NT2/D1 (cell line): ENCODE measurements at regions not wholly inside any gene's neighbourhood (a gene's known extent, or its start where the extent isn't known, plus 50 kb on each side); places are given as distances from the start of the nearest gene placed in this dataset.
"Not testable (repeated sequence)": the region's sequence is repeated elsewhere in the genome, so short reads cannot be mapped to it uniquely, and the experiment has no call there.

Experiments used
- DNase-seq: peaks from one replicate; pipeline ENCODE4 v3.0.0-alpha.2; 2011; ENCODE audit warnings: low read depth, low spot score
- H3K27me3 ChIP-seq: 2 replicates; pipeline ENCODE4 v1.6.0; 2011; ENCODE audit warnings: mild to moderate bottlenecking; ENCODE audit not compliant: insufficient read length, insufficient read depth
- H3K36me3 ChIP-seq: 2 replicates; pipeline ENCODE4 v1.6.1; 2011; ENCODE audit warnings: mild to moderate bottlenecking, low read length, mixed read lengths; ENCODE audit not compliant: insufficient read depth, insufficient read length
- H3K4me1 ChIP-seq: 2 replicates; pipeline ENCODE4 v1.5.1; 2011; ENCODE audit not compliant: insufficient read depth, insufficient read length
- H3K4me3 ChIP-seq: 2 replicates; pipeline ENCODE4 v1.5.1; 2011; ENCODE audit warnings: low read depth; ENCODE audit not compliant: insufficient read length
- H3K9ac ChIP-seq: 2 replicates; pipeline ENCODE4 v1.6.0; 2011; ENCODE audit warnings: low read depth; ENCODE audit not compliant: insufficient read length
- H3K9me3 ChIP-seq: 2 replicates; pipeline ENCODE4 v1.5.1; 2011; ENCODE audit warnings: mild to moderate bottlenecking, low read length; ENCODE audit not compliant: insufficient read depth
- SUZ12 ChIP-seq: IDR thresholded peaks from 2 replicates; pipeline ENCODE4 v1.6.1; 2011; ENCODE audit not compliant: insufficient read length, insufficient read depth; ENCODE audit errors: extremely low read depth
- YY1 ChIP-seq: IDR thresholded peaks from 2 replicates; pipeline ENCODE4 v1.6.1; 2011; ENCODE audit not compliant: insufficient read length, insufficient read depth
- ZNF274 ChIP-seq: IDR thresholded peaks from 2 replicates; pipeline ENCODE4 v1.6.1; 2011; ENCODE audit warnings: mild to moderate bottlenecking, low read depth, low read length

DNA sequence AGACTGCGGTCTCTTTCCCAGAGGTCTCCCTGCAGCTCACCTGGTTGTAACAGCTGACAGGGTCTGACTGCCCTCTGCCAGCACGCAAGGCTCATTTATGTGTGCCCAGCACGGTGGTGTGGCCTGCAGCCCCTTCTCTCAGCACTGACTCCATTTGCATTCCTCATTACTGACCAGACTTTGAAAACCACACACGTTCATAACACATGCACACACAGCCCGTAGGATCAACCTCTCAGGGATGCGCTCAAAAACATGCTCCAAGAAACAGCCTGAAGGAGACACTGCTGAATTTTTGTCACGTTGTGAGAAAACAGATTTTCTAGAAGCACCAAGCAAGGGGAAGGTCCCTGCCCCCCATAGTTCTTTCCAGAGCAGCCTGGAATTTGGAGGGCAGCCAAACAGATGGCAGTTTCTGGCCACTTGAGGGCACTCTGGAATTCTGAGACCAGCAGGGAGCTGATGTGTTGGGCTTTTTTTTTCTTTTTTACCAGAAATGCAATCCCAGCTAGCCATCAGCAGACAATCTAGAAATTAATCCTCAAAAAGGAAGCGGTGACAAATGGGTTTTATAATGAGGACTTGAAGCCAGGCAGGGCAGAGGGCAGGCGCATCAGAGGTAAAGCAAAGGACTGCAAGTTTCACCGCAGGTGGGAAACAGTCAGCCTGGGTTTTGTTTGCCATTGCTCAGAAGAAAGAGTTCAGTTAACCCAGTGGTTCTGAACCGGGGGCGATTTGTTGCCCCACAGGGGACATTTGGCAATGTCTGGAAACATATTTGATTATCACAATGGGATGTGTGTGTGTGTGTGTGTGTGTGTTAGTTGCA is 170.5 kb upstream of the PROK2 start:
- no peaks in the 10 kb centered on the region for H3K36me3 ChIP-seq
- peak; percentile 70 for DNase-seq

GRCh38 chr3:71951842-71952241 is 166.9 kb upstream of the PROK2 start:
- peaks cover 5% of the 10 kb centered on the region for H3K4me1 ChIP-seq
- H3K9ac ChIP-seq, result no peak overlapping the region
- H3K36me3 ChIP-seq, result no peaks in the 10 kb centered on the region
- TF ChIP-seq SUZ12 (no peak), YY1 (no peak), ZNF274 (no peak)
- H3K27me3 ChIP-seq, result no peaks in the 10 kb centered on the region
- no peaks in the 10 kb centered on the region for H3K9me3 ChIP-seq
- H3K4me3 ChIP-seq, result no peak overlapping the region
- no peak for DNase-seq

More for the DNA sequence above, 170.5 kb upstream of the PROK2 start:
- Histone ChIP-seq H3K4me3 (no peak overlapping the region), H3K27me3 (no peaks in the 10 kb centered on the region), H3K4me1 (peaks cover 5% of the 10 kb centered on the region), H3K9ac (peak overlapping the region; percentile 37), H3K9me3 (peaks cover 14% of the 10 kb centered on the region; the same call in 1 of the 2 replicates)
- TF ChIP-seq SUZ12, result no peak
- TF ChIP-seq YY1, result no peak
- TF ChIP-seq ZNF274, result no peak

DNA sequence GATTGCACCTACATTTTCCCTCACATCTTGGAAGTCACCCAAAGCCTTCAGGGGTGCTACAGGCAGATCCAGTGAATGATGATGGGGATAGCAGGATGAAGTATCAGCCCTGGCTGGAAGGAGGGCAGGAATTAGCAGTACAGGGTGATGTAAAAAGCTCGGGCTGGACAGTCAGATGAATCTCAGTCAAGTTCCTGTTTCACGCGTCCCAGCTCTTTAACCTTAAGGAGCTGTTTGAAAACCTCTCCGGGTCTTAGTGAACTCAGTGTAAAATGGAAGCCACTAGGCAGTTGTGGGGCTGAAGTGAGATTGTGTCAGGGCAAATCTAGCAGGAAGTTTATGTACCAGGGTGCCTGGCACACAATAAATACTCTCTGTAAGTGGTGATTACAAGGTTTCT is 166.4 kb upstream of the PROK2 start:
- no peak overlapping the region for H3K4me3 ChIP-seq
- no peaks in the 10 kb centered on the region for H3K36me3 ChIP-seq
- no peak overlapping the region for H3K9ac ChIP-seq
- H3K9me3 ChIP-seq, result no peaks in the 10 kb centered on the region
- DNase-seq, result no peak
- peaks cover 4% of the 10 kb centered on the region for H3K4me1 ChIP-seq
- no peaks in the 10 kb centered on the region for H3K27me3 ChIP-seq
- TF ChIP-seq YY1 (no peak), SUZ12 (no peak), ZNF274 (no peak)

DNA sequence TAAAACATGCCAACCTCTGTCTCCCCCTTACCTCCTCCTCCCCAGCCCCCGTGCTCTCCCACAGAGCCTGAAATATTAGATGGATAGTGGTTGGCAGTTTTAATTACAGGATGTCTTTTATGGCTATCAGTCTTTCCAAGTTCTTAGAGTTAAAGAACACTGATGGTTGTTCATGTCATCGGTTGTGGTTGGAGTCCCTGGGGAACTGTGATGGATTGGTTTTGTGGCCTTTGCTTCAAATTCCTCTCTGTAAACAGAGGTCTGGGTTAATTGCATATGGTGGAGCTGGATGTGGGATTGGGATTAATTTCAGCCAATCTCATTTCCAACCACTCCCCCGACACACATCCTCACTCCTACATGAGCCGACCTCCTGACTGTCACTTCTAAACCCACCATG is 164.5 kb upstream of the PROK2 start:
- no peak for DNase-seq
- Histone ChIP-seq H3K27me3 (no peaks in the 10 kb centered on the region), H3K36me3 (no peaks in the 10 kb centered on the region), H3K9ac (no peak overlapping the region), H3K4me1 (no peaks in the 10 kb centered on the region), H3K4me3 (no peak overlapping the region), H3K9me3 (no peaks in the 10 kb centered on the region)
- TF ChIP-seq ZNF274, result no peak
- TF ChIP-seq YY1, result no peak
- TF ChIP-seq SUZ12, result no peak

DNA sequence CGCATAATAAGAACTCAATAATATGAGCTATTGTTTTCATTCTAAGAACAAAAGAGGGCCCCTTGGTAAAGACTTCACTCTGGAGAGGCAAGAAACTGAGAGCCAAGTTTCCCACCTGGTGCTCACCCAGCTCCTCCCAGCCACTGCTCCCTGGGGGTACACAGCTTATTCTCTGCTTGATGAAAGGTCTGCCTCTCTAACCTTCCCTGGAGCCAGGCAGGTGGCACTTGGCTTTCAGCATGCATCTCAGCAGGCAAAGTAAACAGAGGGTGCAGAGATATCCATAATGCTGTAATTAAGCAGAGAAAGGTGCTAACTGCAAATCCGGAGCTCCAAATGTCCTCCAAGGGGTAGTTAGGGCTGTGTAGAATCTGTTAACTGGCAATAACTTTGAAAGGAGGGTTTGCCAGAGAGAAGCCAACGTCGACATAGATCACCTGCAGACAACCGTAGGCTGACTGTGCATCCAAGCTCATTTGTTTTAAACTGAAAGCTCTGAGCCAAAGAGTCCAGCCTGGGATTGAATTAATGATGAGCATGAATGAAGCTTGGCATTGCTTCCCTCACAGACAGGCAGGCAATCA is 159.6 kb upstream of the PROK2 start:
- Histone ChIP-seq H3K27me3 (peaks cover 2% of the 10 kb centered on the region), H3K4me3 (no peak overlapping the region), H3K4me1 (no peaks in the 10 kb centered on the region), H3K36me3 (no peaks in the 10 kb centered on the region), H3K9me3 (0 out of 2 replicates have a peak, but pooled peaks cover 6% of the 10 kb centered on the region), H3K9ac (no peak overlapping the region)
- no peak for TF ChIP-seq YY1
- no peak for TF ChIP-seq SUZ12
- no peak for TF ChIP-seq ZNF274
- DNase-seq, result no peak

DNA sequence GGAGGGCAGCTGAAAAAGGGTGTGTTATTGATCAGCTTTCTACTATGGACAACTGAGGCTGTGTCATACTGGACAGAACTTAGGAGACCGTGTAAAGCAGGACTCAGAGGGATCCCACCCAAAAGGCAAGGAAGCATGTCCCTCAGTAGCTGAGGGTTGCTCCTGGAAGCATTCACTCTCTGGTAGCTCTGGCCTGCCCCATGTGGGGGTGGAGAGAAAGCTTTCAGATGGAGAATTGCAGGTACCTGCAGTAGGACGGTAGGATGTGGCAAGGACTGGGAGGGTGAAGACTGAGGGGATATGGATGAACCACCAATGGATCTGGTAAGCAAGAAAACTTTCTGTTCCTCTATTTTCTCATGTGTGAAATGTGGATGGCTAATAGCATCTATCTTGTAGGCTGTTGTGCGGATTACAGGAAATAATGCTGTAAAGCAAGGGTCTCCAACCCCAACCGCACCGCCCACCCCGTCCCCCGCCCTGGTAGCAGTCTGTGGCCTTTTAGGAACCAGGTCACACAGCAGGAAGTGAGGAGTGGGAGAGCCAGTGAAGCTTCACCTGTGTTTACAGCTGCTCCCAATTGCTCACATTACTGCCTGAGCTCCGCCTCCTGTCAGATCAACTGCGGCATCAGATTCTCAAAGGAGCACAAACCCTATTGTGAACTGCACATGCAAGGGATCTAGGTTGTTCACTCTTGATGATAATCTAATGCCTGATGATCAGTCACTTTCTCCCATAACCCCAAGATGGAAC is 157.7 kb upstream of the PROK2 start:
- H3K36me3 ChIP-seq, result no peaks in the 10 kb centered on the region
- TF ChIP-seq ZNF274 (no peak), SUZ12 (no peak), YY1 (no peak)
- H3K27me3 ChIP-seq, result peaks cover 2% of the 10 kb centered on the region
- no peak for DNase-seq
- H3K4me3 ChIP-seq, result no peak overlapping the region
- no peak overlapping the region for H3K9ac ChIP-seq
- no peaks in the 10 kb centered on the region for H3K4me1 ChIP-seq
- H3K9me3 ChIP-seq, result 0 out of 2 replicates have a peak, but pooled peaks cover 6% of the 10 kb centered on the region

DNA sequence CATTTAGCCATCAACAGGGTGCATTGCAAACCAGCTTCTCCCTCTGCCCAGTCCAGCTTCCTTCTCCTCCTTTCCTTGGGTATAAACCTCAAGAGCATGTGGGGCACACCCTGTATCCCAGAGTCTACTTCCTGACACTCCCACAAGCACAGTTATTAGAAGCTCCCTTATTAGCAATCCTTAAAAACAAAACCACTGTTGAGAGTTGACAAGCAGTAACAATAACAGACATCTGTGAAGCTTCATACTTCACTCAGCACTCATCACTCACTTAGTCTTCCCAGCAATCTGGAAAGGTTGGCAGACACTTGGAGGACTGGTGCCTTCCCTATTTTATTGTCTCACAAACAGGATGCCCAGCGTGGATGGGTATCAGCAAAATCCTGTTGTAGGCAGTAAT is 155.5 kb upstream of the PROK2 start:
- DNase-seq, result no peak
- no peak for TF ChIP-seq SUZ12
- no peak for TF ChIP-seq ZNF274
- no peak for TF ChIP-seq YY1
- no peak overlapping the region for H3K9ac ChIP-seq
- no peaks in the 10 kb centered on the region for H3K4me1 ChIP-seq
- H3K36me3 ChIP-seq, result no peaks in the 10 kb centered on the region
- peaks cover 2% of the 10 kb centered on the region for H3K27me3 ChIP-seq
- 0 out of 2 replicates have a peak, but pooled peaks cover 6% of the 10 kb centered on the region for H3K9me3 ChIP-seq
- H3K4me3 ChIP-seq, result no peak overlapping the region

DNA sequence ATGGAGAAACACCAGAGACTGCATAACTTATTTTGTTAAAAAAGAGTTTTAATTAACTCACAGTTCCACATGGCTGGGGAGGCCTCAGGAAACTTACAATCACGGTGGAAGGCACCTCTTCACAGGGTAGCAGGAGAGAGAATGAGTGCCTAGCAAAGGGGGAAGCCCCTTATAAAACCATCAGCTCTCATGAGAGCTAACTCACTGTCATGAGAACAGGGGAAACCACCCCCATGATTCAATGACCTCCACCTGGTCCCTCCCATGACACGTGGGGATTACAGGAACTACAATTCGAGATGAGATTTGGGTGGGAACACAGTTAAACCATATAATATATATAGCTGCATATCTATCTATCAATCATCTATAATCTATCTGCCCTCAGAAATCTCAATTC is 153.1 kb upstream of the PROK2 start:
- not testable (repeated sequence) for H3K27me3 ChIP-seq, DNase-seq, H3K9me3 ChIP-seq, H3K9ac ChIP-seq, H3K4me3 ChIP-seq, H3K4me1 ChIP-seq, H3K36me3 ChIP-seq
